Suprapubic skin (tissue), 4 donors: ENCODE measurements at regions not wholly inside any gene's neighbourhood (a gene's known extent, or its start where the extent isn't known, plus 50 kb on each side); places are given as distances from the start of the nearest gene placed in this dataset.

Experiments
- DNase-seq, 2 donors: peaks; one replicate each; pipeline ENCODE4 v3.0.0-alpha.2; 2019; ENCODE audit warnings: low spot score in 2 of 2
- H3K27ac ChIP-seq: fragments of 200-600 bp; sonication (generic); one replicate; pipeline ENCODE4 v1.5.1; 2019
- H3K27me3 ChIP-seq: fragments of 200-600 bp; sonication (generic); one replicate; pipeline ENCODE4 v1.5.1; 2019
- H3K36me3 ChIP-seq: fragments of 200-600 bp; sonication (generic); one replicate; pipeline ENCODE4 v1.5.1; 2019
- H3K4me1 ChIP-seq: fragments of 200-600 bp; sonication (generic); one replicate; pipeline ENCODE4 v1.5.1; 2019
- H3K4me3 ChIP-seq: fragments of 200-600 bp; sonication (generic); one replicate; pipeline ENCODE4 v1.5.1; 2019; ENCODE audit warnings: mild to moderate bottlenecking
- H3K9me3 ChIP-seq: fragments of 200-600 bp; sonication (generic); one replicate; pipeline ENCODE4 v1.5.1; 2019
- CTCF ChIP-seq, 2 donors: fragments of 200-600 bp in 1 of 2; fragments of 450-650 bp in 1 of 2; sonication (generic) in 1 of 2; IDR thresholded peaks; one replicate each; pipeline ENCODE4 v1.5.1; 2016 to 2019; ENCODE audit warnings: antibody characterized with exemption in 2 of 2, mild to moderate bottlenecking in 1 of 2, moderate library complexity in 1 of 2
- EP300 ChIP-seq: sonication (generic); formaldehyde crosslinking; IDR thresholded peaks from one replicate; pipeline ENCODE4 v1.6.1; 2017; ENCODE audit warnings: antibody characterized with exemption
- POLR2A ChIP-seq, 2 donors: fragments of 450-650 bp; IDR thresholded peaks; one replicate each; pipeline ENCODE4 v1.6.1; 2017; ENCODE audit warnings: antibody characterized with exemption in 2 of 2, mild to moderate bottlenecking in 2 of 2, moderate library complexity in 2 of 2
- POLR2AphosphoS5 ChIP-seq, 3 donors: sonication (generic); formaldehyde crosslinking; IDR thresholded peaks; one replicate each; pipeline ENCODE4 v1.6.1; 2017; ENCODE audit warnings: antibody characterized with exemption in 3 of 3
- WGBS: methylation state at CpG from one replicate; pipeline ENCODE4 v1.1.5; 2018; 5-methylcytosine and 5-hydroxymethylcytosine counted together

- no peaks in the 10 kb centered on the region for H3K27me3 ChIP-seq
- no peaks in the 10 kb centered on the region for H3K36me3 ChIP-seq
- no peak for DNase-seq
- no peaks in the 10 kb centered on the region for H3K4me1 ChIP-seq
- TF ChIP-seq CTCF (IDR thresholded peaks at IDR 0.05) = no peak
- TF ChIP-seq EP300 = no peak
- no peak for TF ChIP-seq POLR2A (IDR thresholded peaks at IDR 0.05)
- TF ChIP-seq POLR2AphosphoS5 (IDR thresholded peaks at IDR 0.05) = no peak
- no peak overlapping the region for H3K27ac ChIP-seq
- no peak overlapping the region for H3K4me3 ChIP-seq
- no peaks in the 10 kb centered on the region for H3K9me3 ChIP-seq
Observed at GRCh38 chr2:15701991-15702390, 110.3 kb downstream of the DDX1 start.

- Histone ChIP-seq H3K4me1 (no peaks in the 10 kb centered on the region), H3K4me3 (no peak overlapping the region), H3K27ac (no peak overlapping the region), H3K9me3 (no peaks in the 10 kb centered on the region), H3K27me3 (no peaks in the 10 kb centered on the region), H3K36me3 (no peaks in the 10 kb centered on the region)
- WGBS = 85% methylated on average over 4 of the region's 4 CpGs
- no peak for DNase-seq
- TF ChIP-seq EP300 (no peak), CTCF (IDR thresholded peaks at IDR 0.05) (no peak), POLR2A (IDR thresholded peaks at IDR 0.05) (no peak), POLR2AphosphoS5 (IDR thresholded peaks at IDR 0.05) (no peak)
Observed at GRCh38 chr2:15702452-15702851, 110.8 kb downstream of the DDX1 start.

GRCh38 chr2:15703365-15703869, 111.7 kb downstream of the DDX1 start:
- no peaks in the 10 kb centered on the region for H3K36me3 ChIP-seq
- TF ChIP-seq EP300 (no peak), POLR2A (IDR thresholded peaks at IDR 0.05) (no peak), POLR2AphosphoS5 (IDR thresholded peaks at IDR 0.05) (no peak), CTCF (IDR thresholded peaks at IDR 0.05) (no peak)
- H3K4me3 ChIP-seq = no peak overlapping the region
- DNase-seq = no peak
- WGBS = 88% methylated on average over 1 of the region's 1 CpG
- H3K9me3 ChIP-seq = no peaks in the 10 kb centered on the region
- H3K27me3 ChIP-seq = no peaks in the 10 kb centered on the region
- no peaks in the 10 kb centered on the region for H3K4me1 ChIP-seq
- H3K27ac ChIP-seq = peak overlapping the region; percentile 52

- Histone ChIP-seq H3K27ac (peak overlapping the region; percentile 52), H3K36me3 (no peaks in the 10 kb centered on the region), H3K27me3 (no peaks in the 10 kb centered on the region), H3K9me3 (no peaks in the 10 kb centered on the region), H3K4me1 (no peaks in the 10 kb centered on the region), H3K4me3 (no peak overlapping the region)
- 24% methylated on average over 2 of the region's 2 CpGs for WGBS
- no peak for DNase-seq
- TF ChIP-seq POLR2AphosphoS5 (IDR thresholded peaks at IDR 0.05) (no peak), CTCF (IDR thresholded peaks at IDR 0.05) (no peak), EP300 (no peak), POLR2A (IDR thresholded peaks at IDR 0.05) (no peak)
Observed at GRCh38 chr2:15704086-15704787, 112.6 kb downstream of the DDX1 start.

GRCh38 chr2:15704788-15705115, 113.1 kb downstream of the DDX1 start:
- no peaks in the 10 kb centered on the region for H3K9me3 ChIP-seq
- no peaks in the 10 kb centered on the region for H3K4me1 ChIP-seq
- H3K27me3 ChIP-seq = no peaks in the 10 kb centered on the region
- no peak for TF ChIP-seq EP300
- TF ChIP-seq POLR2AphosphoS5 (IDR thresholded peaks at IDR 0.05) = no peak
- TF ChIP-seq POLR2A (IDR thresholded peaks at IDR 0.05) = no peak
- no peak for TF ChIP-seq CTCF (IDR thresholded peaks at IDR 0.05)
- no peak overlapping the region for H3K4me3 ChIP-seq
- 64% methylated on average over 1 of the region's 1 CpG for WGBS
- H3K36me3 ChIP-seq = no peaks in the 10 kb centered on the region
- DNase-seq = no peak
- no peak overlapping the region for H3K27ac ChIP-seq
